Neural cell (in vitro differentiated cells): ENCODE measurements at regions not wholly inside any gene's neighbourhood (a gene's known extent, or its start where the extent isn't known, plus 50 kb on each side); places are given as distances from the start of the nearest gene placed in this dataset.

Experiments used
- EP300 ChIP-seq: fragments of 450-650 bp; conservative IDR thresholded peaks from 2 replicates; pipeline ENCODE4 v1.6.1; 2014; ENCODE audit warnings: antibody characterized with exemption, mild to moderate bottlenecking, moderate library complexity; ENCODE audit not compliant: poor library complexity, severe bottlenecking
- EZH2 ChIP-seq: fragments of 200-600, 300-800 bp; shearing (Covaris generic), sonication (generic); IDR thresholded peaks from 2 replicates; pipeline ENCODE4 v1.6.1; 2014; ENCODE audit warnings: antibody characterized with exemption, low read length, borderline replicate concordance, mild to moderate bottlenecking; ENCODE audit not compliant: insufficient read depth, poor library complexity, severe bottlenecking
- MXI1 ChIP-seq: fragments of 450-650 bp; conservative IDR thresholded peaks from 2 replicates; pipeline ENCODE4 v1.6.1; 2014; ENCODE audit warnings: antibody characterized with exemption, mild to moderate bottlenecking; ENCODE audit not compliant: poor library complexity, severe bottlenecking
- POLR2AphosphoS5 ChIP-seq: IDR thresholded peaks from 2 replicates; pipeline ENCODE4 v1.6.1; 2012
- TF ChIP-seq, protein P1 (sequence below): fragments of 450-650 bp; IDR thresholded peaks from 2 replicates; pipeline ENCODE4 v1.5.1; 2014; ENCODE audit warnings: antibody characterized with exemption, mild to moderate bottlenecking, moderate library complexity; ENCODE audit not compliant: poor library complexity, severe bottlenecking
- TF ChIP-seq, protein P2 (sequence below): IDR thresholded peaks from 2 replicates; pipeline ENCODE4 v1.6.1; 2012; ENCODE audit warnings: borderline replicate concordance

DNA sequence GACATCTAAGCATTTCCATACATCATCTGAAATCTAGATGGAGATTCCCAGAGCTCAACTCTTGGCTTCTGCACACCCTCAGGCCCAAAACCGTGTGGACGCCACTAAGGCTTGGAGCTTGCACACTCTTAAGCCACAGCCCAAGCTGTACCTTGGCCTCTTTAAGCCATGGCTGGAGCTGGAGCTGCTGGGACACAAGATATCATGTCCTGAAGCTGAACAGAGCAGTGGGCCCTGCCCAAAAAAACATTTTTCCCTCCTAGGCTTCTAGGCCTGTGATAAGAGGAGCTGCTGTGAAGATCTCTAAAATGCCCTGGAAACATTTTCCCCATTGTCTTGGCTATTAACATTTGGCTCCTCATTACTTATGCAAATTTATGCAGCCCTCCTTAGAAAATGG is 188.7 kb upstream of the MBNL1 start:
- TF ChIP-seq, protein P1, sequence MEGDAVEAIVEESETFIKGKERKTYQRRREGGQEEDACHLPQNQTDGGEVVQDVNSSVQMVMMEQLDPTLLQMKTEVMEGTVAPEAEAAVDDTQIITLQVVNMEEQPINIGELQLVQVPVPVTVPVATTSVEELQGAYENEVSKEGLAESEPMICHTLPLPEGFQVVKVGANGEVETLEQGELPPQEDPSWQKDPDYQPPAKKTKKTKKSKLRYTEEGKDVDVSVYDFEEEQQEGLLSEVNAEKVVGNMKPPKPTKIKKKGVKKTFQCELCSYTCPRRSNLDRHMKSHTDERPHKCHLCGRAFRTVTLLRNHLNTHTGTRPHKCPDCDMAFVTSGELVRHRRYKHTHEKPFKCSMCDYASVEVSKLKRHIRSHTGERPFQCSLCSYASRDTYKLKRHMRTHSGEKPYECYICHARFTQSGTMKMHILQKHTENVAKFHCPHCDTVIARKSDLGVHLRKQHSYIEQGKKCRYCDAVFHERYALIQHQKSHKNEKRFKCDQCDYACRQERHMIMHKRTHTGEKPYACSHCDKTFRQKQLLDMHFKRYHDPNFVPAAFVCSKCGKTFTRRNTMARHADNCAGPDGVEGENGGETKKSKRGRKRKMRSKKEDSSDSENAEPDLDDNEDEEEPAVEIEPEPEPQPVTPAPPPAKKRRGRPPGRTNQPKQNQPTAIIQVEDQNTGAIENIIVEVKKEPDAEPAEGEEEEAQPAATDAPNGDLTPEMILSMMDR, result no peak
- TF ChIP-seq POLR2AphosphoS5, result no peak
- no peak for TF ChIP-seq EZH2
- TF ChIP-seq, protein P2, sequence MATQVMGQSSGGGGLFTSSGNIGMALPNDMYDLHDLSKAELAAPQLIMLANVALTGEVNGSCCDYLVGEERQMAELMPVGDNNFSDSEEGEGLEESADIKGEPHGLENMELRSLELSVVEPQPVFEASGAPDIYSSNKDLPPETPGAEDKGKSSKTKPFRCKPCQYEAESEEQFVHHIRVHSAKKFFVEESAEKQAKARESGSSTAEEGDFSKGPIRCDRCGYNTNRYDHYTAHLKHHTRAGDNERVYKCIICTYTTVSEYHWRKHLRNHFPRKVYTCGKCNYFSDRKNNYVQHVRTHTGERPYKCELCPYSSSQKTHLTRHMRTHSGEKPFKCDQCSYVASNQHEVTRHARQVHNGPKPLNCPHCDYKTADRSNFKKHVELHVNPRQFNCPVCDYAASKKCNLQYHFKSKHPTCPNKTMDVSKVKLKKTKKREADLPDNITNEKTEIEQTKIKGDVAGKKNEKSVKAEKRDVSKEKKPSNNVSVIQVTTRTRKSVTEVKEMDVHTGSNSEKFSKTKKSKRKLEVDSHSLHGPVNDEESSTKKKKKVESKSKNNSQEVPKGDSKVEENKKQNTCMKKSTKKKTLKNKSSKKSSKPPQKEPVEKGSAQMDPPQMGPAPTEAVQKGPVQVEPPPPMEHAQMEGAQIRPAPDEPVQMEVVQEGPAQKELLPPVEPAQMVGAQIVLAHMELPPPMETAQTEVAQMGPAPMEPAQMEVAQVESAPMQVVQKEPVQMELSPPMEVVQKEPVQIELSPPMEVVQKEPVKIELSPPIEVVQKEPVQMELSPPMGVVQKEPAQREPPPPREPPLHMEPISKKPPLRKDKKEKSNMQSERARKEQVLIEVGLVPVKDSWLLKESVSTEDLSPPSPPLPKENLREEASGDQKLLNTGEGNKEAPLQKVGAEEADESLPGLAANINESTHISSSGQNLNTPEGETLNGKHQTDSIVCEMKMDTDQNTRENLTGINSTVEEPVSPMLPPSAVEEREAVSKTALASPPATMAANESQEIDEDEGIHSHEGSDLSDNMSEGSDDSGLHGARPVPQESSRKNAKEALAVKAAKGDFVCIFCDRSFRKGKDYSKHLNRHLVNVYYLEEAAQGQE, result no peak
- no peak for TF ChIP-seq EP300
- TF ChIP-seq MXI1, result no peak
